Astrocyte (in vitro differentiated cells and primary cell): ENCODE measurements at regions not wholly inside any gene's neighbourhood (a gene's known extent, or its start where the extent isn't known, plus 50 kb on each side); places are given as distances from the start of the nearest gene placed in this dataset.

Source experiments
- DNase-seq: peaks from one replicate; pipeline ENCODE4 v3.0.0-alpha.2; 2010; ENCODE audit warnings: low read depth
- FAIRE-seq: peaks from 2 replicates; lab custom pipeline; 2011; peaks lifted over from hg19 to GRCh38; lab: Jason Lieb, UNC
- H2AFZ ChIP-seq: 2 replicates; pipeline ENCODE4 v1.6.0; 2012; ENCODE audit warnings: low read depth, low read length, inconsistent platforms
- H3K27ac ChIP-seq: 2 replicates; pipeline ENCODE4 v1.5.1; 2011; ENCODE audit warnings: low read depth, low read length, inconsistent platforms
- H3K27me3 ChIP-seq: 2 replicates; pipeline ENCODE4 v1.6.0; 2011; ENCODE audit warnings: low read length, inconsistent platforms; ENCODE audit not compliant: insufficient read depth
- H3K36me3 ChIP-seq: 2 replicates; pipeline ENCODE4 v1.5.1; 2011; ENCODE audit warnings: low read length, inconsistent platforms; ENCODE audit not compliant: insufficient read depth
- H3K4me1 ChIP-seq: 2 replicates; pipeline ENCODE4 v1.5.1; 2011; ENCODE audit warnings: low read length, inconsistent platforms; ENCODE audit not compliant: insufficient read depth
- H3K4me2 ChIP-seq: 2 replicates; pipeline ENCODE4 v1.6.0; 2012; ENCODE audit warnings: low read length, inconsistent platforms
- H3K4me3 ChIP-seq: 2 replicates; pipeline ENCODE4 v1.5.1; 2011; ENCODE audit warnings: low read depth, mild to moderate bottlenecking, low read length, inconsistent platforms; ENCODE audit not compliant: insufficient read depth
- H3K79me2 ChIP-seq: 2 replicates; pipeline ENCODE4 v1.6.0; 2012; ENCODE audit warnings: mild to moderate bottlenecking, low read length, inconsistent platforms; ENCODE audit not compliant: insufficient read depth
- H3K9ac ChIP-seq: 2 replicates; pipeline ENCODE4 v1.6.0; 2012; ENCODE audit warnings: mild to moderate bottlenecking, low read length, inconsistent platforms
- H3K9me3 ChIP-seq: 2 replicates; pipeline ENCODE4 v1.5.1; 2012; ENCODE audit warnings: low read depth, mild to moderate bottlenecking, low read length, inconsistent platforms; ENCODE audit not compliant: insufficient read depth
- H4K20me1 ChIP-seq: 2 replicates; pipeline ENCODE4 v1.6.0; 2012; ENCODE audit warnings: low read length, inconsistent platforms; ENCODE audit not compliant: insufficient read depth
- H3K27ac Mint-ChIP-seq: one replicate; pipeline ENCODE4 v1.8.0; 2021; ENCODE audit warnings: mild to moderate bottlenecking, mixed read lengths; ENCODE audit not compliant: unreplicated experiment
- H3K27me3 Mint-ChIP-seq: one replicate; pipeline ENCODE4 v1.8.0; 2021; ENCODE audit warnings: low read depth, mixed read lengths; ENCODE audit not compliant: unreplicated experiment
- H3K36me3 Mint-ChIP-seq: one replicate; pipeline ENCODE4 v1.8.0; 2021; ENCODE audit warnings: low read depth, mixed read lengths; ENCODE audit not compliant: unreplicated experiment
- H3K4me1 Mint-ChIP-seq: one replicate; pipeline ENCODE4 v1.8.0; 2021; ENCODE audit warnings: low read depth, mixed read lengths; ENCODE audit not compliant: unreplicated experiment
- H3K4me3 Mint-ChIP-seq: one replicate; pipeline ENCODE4 v1.8.0; 2021; ENCODE audit warnings: mild to moderate bottlenecking, moderate library complexity, mixed read lengths; ENCODE audit not compliant: unreplicated experiment
- H3K9me3 Mint-ChIP-seq: one replicate; pipeline ENCODE4 v1.8.0; 2021; ENCODE audit warnings: mild to moderate bottlenecking, mixed read lengths; ENCODE audit not compliant: unreplicated experiment
- CTCF ChIP-seq: IDR thresholded peaks from 2 replicates; pipeline ENCODE4 v1.5.1; 2011; ENCODE audit warnings: low read depth, mild to moderate bottlenecking, inconsistent platforms, low read length, moderate library complexity; ENCODE audit not compliant: insufficient read depth
- EZH2 ChIP-seq: IDR thresholded peaks from 2 replicates; pipeline ENCODE4 v1.6.1; 2012; ENCODE audit warnings: mild to moderate bottlenecking, low read length, inconsistent platforms; ENCODE audit not compliant: insufficient read depth

GRCh38 chr5:121762426-121762825 lies 89.3 kb upstream of the FTMT start:
- H3K4me3 Mint-ChIP-seq = no peak overlapping the region
- no peaks in the 10 kb centered on the region for H3K4me1 Mint-ChIP-seq
- Histone ChIP-seq H3K36me3 (no peaks in the 10 kb centered on the region), H2AFZ (no peak overlapping the region), H3K27me3 (no peaks in the 10 kb centered on the region), H3K9me3 (no peaks in the 10 kb centered on the region), H3K4me3 (no peak overlapping the region), H3K4me2 (no peak overlapping the region), H3K9ac (no peak overlapping the region), H3K27ac (no peak overlapping the region), H3K4me1 (no peaks in the 10 kb centered on the region), H3K79me2 (no peaks in the 10 kb centered on the region), H4K20me1 (no peaks in the 10 kb centered on the region)
- H3K36me3 Mint-ChIP-seq = no peaks in the 10 kb centered on the region
- H3K9me3 Mint-ChIP-seq = no peaks in the 10 kb centered on the region
- TF ChIP-seq EZH2 (no peak), CTCF (no peak)
- FAIRE-seq = no peak
- no peak overlapping the region for H3K27ac Mint-ChIP-seq
- DNase-seq = no peak
- H3K27me3 Mint-ChIP-seq = no peaks in the 10 kb centered on the region

- DNase-seq (no peak), FAIRE-seq (no peak)
- Histone ChIP-seq H3K4me3 (no peak overlapping the region), H3K36me3 (no peaks in the 10 kb centered on the region), H3K27ac (no peak overlapping the region), H3K79me2 (no peaks in the 10 kb centered on the region), H3K9me3 (no peaks in the 10 kb centered on the region), H4K20me1 (no peaks in the 10 kb centered on the region), H3K4me2 (no peak overlapping the region), H2AFZ (no peak overlapping the region), H3K27me3 (no peaks in the 10 kb centered on the region), H3K4me1 (no peaks in the 10 kb centered on the region), H3K9ac (no peak overlapping the region)
- no peaks in the 10 kb centered on the region for H3K27me3 Mint-ChIP-seq
- no peaks in the 10 kb centered on the region for H3K9me3 Mint-ChIP-seq
- no peak overlapping the region for H3K27ac Mint-ChIP-seq
- no peaks in the 10 kb centered on the region for H3K36me3 Mint-ChIP-seq
- no peaks in the 10 kb centered on the region for H3K4me1 Mint-ChIP-seq
- no peak for TF ChIP-seq EZH2
- TF ChIP-seq CTCF = no peak
- no peak overlapping the region for H3K4me3 Mint-ChIP-seq
Measured at GRCh38 chr5:121763665-121764064, 88.0 kb upstream of the FTMT start.

- H3K4me3 ChIP-seq = no peak overlapping the region
- no peaks in the 10 kb centered on the region for H3K36me3 ChIP-seq
- DNase-seq = no peak
- no peak overlapping the region for H3K27ac ChIP-seq
- Mint-ChIP-seq H3K4me1 (no peaks in the 10 kb centered on the region), H3K4me3 (no peak overlapping the region), H3K9me3 (no peaks in the 10 kb centered on the region), H3K27ac (no peak overlapping the region), H3K36me3 (no peaks in the 10 kb centered on the region), H3K27me3 (no peaks in the 10 kb centered on the region)
- H3K9me3 ChIP-seq = no peaks in the 10 kb centered on the region
- TF ChIP-seq EZH2 = no peak
- H3K4me2 ChIP-seq = no peak overlapping the region
- no peak overlapping the region for H2AFZ ChIP-seq
- H4K20me1 ChIP-seq = no peaks in the 10 kb centered on the region
- no peak for FAIRE-seq
- H3K9ac ChIP-seq = no peak overlapping the region
- H3K79me2 ChIP-seq = no peaks in the 10 kb centered on the region
- H3K4me1 ChIP-seq = no peaks in the 10 kb centered on the region
- no peaks in the 10 kb centered on the region for H3K27me3 ChIP-seq
Measured at GRCh38 chr5:121780406-121780805, 71.3 kb upstream of the FTMT start.
